HG03354 (cell line): ENCODE measurements at regions not wholly inside any gene's neighbourhood (a gene's known extent, or its start where the extent isn't known, plus 50 kb on each side); places are given as distances from the start of the nearest gene placed in this dataset.

Source experiments
- ATAC-seq: cut with Tn5 transposase; IDR thresholded peaks from one replicate; pipeline ENCODE4 v1.9.1; 2021; ENCODE audit warnings: mild to moderate bottlenecking; ENCODE audit not compliant: unreplicated experiment, poor library complexity, severe bottlenecking

GRCh38 chr2:49226360-49226759 is 72.0 kb upstream of the FSHR start:
- ATAC-seq = no peak

DNA sequence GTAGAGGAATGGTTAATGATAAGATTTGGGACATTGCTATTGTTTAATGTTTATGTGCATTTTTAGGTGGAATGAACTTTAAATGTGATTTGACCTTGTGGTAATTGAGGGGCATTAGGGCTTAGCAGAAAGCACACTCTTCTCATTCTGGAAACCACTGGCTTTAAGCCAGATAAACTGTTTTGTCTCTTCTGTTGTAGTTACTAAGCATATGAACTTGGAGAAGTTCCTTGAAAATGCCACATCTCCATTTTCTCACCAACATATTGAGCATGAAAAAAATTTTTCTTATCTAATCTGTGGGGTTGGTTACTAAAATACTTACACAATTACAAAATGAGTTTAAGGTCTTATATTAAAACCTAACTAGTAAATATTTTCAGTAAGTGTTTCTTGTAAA is 70.8 kb upstream of the FSHR start:
- ATAC-seq = no peak

DNA sequence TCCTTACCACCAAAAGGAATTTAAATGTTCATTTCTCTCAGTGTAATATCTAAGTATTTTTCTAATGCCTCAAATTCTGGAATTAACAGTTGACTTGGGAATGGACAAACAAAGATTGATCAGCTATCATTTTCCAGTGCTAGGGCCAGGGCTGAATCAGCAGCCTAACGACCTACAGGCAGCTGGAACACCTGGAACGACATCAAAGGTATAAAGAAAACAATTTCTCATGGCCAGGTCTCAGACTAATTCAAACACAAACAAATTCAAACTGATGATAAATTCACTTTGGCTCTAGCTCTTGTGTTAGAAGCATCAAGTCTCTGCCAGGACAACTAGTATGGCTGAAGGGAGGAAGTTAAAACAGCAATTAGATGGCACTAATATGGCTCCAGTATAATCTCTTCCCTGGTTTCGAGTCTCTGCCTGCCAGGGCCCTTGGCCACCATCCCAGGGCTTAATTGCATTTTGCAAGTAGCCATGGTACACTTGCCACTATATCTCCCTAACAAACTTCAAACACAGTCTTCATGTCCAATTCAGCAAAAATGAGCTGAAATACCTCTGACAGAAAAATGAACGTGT is 70.2 kb upstream of the FSHR start:
- no peak for ATAC-seq

DNA sequence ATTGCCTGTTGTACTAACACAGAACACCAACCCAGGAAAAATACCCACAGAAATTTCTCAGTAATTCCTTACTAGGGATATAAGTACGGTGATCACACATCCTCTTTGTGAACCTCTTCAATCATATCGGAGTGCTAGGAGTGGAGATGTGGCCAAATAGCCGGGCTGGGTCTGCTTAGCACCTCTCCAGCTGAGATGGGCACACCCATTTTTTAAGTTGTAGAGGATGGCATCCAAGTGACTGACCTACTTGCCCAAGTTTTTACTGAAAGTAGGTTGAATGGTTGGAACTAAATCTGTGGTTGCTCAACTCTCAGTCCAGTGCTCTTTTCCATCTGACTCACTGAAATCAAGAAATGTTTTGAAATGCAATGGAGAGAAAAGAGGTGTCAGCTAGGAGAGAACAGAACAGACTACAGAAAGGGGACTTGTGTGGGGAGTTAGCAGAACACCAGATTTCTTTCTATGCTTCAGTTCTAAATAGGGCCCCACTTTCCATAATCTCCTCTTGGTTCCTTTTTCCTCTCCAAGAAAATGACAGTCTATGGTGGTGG is 68.7 kb upstream of the FSHR start:
- ATAC-seq = no peak

- no peak for ATAC-seq
Observed at GRCh38 chr2:49219741-49220140, 65.4 kb upstream of the FSHR start.

- ATAC-seq = no peak
Observed at GRCh38 chr2:49210191-49210590, 55.9 kb upstream of the FSHR start.

DNA sequence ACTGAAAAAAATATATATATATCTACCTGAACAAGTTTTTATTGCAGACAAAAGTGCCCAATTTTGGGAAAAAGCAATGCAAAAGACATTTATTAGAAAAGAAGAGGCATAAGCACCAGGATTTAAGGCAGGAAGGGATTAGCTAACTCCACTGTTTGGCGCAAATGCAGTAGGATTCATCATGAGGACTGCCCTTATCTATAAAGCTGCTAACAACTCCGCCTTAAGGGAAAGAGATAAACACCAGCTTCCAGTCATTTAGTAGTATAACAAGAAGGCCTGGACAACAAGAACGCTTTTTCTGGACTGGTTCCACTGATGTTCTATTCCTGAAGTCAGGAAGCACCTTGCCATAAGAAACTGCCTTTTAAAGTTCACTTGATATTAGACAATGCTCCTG is 52.9 kb upstream of the FSHR start:
- ATAC-seq = no peak
